ENCODE measurements at regions not wholly inside any gene's neighbourhood (a gene's known extent, or its start where the extent isn't known, plus 50 kb on each side); places are given as distances from the start of the nearest gene placed in this dataset.
"Not testable (repeated sequence)": the region's sequence is repeated elsewhere in the genome, so short reads cannot be mapped to it uniquely, and the experiment has no call there.

DNA sequence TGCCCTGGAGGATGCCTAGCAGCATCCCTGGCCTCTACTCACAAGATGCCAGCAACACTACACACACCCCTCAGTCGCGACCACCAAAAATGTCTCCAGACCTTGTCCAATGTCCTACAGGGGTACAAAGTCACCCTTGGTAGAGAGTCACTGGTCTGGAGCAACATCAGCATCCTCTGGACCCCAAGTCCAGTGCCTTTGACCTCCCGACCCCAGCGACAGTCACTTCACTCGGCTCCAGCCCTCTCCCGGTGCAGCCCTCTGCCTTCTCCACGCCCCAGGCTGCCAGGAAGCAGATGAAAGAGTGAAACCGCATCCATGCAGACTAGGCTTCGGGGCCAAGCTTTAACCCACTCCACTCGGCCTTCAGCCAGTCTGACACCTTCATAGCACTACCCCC lies 92.0 kb upstream of the SRSF6 start:
- no peak for DNase-seq (ENCODE audit: low read depth)

DNA sequence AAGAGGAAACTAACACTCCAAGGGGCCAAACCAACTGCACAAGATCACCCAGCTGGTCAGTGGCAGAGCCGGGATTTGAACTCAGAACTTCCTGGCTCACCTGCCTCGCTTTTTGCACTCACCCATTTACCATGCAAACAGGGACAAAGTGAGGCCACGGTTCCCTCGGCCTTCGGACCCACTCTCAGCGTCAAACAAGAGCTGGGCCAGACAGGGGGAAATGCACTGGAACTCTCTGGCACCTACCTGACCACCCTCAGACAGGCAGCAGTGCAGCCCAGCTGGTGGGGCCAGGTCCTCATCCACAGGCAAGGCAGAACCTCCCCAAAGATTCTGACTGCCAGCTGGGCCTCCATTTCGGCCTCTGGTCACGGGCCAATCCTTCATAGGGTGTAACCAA lies 93.7 kb upstream of the SRSF6 start:
- no peak for DNase-seq (ENCODE audit: low read depth)

DNA sequence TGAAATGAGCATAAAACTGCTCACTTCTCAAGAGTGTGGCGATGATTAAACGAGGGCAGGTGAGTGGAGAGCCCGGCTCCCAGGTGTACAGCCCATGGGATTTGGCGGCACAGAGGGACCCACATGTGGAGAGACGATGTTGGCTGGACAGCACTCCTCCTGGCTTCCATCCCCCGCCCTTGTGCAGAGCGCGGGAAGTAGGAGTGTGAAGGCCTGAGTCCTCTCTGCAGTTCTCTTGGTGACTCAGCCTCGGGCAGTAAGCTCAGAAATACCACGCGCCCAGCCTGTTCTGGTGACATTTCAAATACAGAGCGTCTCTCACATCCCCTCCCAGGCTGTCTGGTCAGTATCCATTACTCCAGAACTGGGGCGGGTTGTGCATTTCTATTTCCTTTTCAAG lies 94.2 kb upstream of the SRSF6 start:
- no peak for DNase-seq (ENCODE audit: low read depth)

DNA sequence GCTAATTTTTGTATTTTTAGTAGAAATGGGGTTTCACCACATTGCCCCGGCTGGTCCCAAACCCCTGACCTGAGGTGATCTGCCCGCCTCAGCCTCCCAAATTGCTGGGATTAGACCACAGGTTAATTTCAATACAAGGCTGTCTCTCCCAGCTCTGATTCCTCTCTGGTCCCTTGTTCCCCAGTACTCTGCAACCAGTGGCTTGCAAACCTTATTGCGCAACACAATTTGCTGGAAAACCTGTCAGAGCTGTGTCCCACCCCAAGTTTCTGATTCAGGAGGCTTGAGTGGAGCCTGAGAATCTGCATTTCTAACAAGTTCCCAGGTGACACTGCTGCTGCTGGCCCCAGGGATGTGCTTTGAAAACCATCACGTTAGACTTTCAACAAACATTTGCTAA lies 96.2 kb upstream of the SRSF6 start:
- DNase-seq (ENCODE audit: low read depth), result no peak

DNA sequence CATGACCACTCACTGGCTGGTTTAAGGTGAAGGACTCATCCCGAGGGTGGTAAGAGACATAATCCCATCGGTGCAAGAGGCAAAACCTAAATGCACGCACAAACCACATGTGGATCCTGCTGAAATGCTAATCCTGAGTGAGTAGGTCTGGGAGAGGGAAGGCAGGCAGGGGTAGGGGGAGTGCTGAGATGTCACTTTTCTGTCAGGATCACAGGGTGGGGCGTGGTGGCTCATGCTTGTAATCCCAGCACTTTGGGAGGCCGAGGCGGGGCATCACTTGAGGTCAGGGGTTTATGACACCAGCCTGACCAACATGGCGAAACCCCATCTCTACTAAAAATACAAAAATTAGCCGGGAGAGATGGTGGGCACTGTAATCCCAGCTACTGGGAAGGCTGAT lies 97.7 kb upstream of the SRSF6 start:
- no peak for DNase-seq (ENCODE audit: low read depth)

DNA sequence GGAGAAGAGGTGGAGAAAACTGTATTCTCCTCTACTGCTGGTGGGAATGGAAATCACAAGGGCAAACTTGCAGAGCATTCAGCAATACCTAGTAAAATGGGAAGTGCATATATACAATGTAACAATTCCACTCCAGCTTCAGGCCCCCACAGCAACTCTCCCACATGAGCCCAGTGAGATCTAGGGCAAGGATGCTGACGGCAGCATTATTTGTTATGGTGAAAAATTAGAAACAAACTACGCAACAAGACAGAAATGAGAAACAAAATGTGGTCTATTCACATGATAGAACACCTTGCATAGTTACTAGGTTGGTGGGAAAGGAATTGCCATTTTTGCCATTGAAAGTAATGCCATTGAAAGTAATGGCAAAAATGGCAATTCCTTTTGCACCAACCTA lies 98.9 kb upstream of the SRSF6 start:
- no peak for DNase-seq (ENCODE audit: low read depth)

DNA sequence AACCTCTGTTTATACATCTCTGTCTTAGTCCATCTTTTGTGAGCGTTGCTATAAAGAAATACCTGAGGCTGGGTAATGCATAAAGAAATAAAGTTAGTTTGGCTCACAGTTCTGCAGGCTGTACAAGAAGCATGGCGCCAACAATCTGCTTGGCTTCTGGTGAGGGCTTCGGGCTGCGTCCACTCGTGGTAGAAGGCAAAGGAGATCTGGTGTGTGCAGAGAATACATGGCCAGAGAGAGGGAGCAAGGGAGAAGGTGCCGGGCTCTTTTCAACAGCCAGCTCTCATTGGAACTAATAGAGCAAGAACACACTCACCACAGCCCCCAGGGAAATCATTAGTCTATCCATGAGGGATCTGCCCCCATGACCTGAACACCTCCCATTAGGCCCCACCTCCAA lies 100.3 kb upstream of the SRSF6 start:
- no peak for DNase-seq (ENCODE audit: low read depth)

DNA sequence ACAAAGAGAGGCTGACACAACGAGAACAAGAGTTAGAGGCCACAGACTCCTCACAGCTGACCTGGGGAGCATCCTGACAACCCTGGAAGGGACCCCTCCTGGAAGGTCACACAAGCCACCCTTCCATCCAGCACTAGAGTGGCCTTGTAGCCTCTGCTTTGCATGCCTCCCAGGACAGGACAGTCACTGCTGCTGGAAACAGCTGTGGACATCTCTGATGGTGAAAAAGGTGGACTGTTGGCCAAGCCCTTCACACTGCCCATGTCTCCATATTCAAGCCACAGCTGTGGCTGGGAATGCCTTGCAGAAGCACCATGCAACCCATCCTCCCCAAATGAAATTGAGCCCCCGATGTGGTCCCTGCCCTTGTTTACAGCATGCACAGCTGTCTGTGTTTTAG lies 102.1 kb upstream of the SRSF6 start:
- no peak for DNase-seq (ENCODE audit: low read depth)

DNA sequence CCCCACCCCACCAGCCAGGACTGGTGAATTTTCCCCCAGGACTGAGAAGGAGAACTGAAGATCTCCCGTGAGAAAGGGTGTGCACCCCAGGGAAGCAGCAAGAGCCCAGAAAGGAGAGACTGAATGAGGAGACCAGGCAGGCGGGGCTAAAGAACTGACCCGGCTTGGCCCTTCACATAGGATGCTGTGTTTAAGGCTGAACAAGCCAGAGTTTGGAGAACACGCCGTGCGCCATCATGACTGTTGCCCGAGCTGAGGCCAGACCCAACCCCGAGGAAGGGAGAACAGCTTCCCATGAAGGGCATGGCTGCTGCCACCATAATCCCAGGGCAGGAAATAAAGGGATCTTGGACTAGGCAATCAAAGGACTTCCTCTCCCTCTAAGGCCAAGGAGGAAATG lies 104.7 kb upstream of the SRSF6 start:
- DNase-seq (ENCODE audit: low read depth), result no peak

DNA sequence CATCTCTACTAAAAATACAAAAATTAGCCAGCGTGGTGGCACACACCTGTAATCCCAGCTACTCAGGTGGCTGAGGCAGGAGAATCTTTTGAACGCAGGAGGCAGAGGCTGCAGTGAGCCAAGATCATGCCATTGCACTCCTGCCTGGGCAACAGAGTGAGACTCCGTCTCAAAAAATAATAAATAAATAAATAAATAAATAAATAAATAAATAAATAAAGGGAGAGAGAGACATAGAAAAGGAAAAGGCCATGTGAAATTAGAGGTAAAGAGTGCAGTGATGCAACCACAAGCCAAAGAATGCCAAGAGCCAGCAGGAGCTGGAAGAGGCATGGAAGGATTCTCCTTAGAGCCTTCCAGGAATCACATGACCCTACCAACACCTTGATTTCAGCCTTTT lies 107.0 kb upstream of the SRSF6 start:
- DNase-seq (ENCODE audit: low read depth), result not testable (repeated sequence)

DNA sequence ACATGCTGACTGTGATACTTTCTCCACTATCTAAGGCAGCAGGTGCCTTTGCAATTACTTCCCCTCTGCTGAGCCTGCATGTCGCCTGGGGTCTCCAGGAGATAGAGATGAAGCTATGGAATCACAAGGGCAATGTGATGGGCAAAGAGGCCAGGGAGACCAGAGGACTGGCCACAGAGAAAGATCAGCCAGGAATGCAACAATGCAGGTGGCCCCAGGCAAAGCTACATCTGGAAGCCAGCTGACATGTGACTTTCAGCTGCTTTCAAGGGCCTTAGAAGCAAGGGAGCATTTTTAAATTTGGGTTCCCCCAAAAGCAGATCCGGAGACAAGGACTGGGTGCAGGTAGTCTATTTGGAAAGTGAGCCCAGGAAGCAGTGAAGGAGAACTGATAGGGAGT lies 107.9 kb upstream of the SRSF6 start:
- no peak for DNase-seq (ENCODE audit: low read depth)

DNA sequence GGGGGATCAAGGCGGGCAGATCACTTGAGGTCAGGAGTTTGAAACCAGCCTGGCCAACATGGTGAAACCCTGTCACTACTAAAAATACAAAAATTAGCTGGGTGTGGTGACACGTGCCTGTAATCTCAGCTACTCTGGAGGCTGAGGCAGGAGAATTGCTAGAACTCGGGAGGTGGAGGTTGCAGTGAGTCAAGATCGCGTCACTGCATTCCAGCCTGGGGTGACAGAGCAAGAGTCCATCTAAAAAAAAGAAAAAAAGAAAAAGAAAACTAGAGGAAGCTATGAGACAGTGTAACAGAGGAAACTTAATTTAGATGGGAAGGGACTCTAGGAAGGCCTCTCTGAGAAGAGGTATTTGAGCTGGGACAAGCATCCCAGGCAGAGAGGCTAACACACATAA lies 109.9 kb upstream of the SRSF6 start:
- DNase-seq (ENCODE audit: low read depth), result not testable (repeated sequence)

DNA sequence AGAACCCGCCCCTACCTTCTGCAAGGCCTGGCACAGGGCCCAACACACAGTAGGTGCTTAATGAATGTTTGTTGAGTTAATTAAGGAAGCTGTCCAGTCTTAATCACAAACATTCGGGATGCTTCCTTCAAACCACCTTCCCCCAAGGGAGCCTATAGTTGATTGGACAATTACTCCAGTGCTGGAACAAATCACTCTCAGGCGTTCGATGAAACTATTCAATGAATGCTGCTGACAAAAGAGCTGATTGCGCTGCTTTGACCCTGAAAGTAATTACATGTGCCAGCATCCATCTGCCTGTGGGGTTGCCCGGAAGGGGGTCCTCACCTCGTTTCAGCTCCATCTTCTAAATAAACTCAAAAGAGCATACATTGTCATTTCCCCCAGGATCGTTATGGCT lies 112.0 kb upstream of the SRSF6 start:
- DNase-seq (ENCODE audit: low read depth), result no peak

DNA sequence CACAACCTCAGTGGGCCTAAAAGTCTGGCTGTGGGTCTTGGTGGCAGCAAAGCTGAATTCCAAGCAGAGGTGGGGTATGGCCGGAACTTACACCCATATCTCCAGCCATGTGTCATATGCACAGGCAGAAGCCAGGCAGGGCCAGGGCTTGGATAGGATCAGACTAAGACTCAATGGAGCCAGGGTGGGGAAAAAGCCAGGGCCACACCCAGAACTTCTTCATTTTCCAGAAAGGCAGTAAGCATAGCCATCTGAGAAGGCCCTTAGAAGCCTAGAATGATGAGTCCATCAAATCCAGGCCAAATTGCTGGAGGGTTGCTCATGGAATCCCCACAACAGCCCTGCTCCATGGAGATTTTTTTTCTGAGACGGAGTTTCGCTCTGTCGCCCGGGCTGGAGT lies 116.2 kb upstream of the SRSF6 start:
- no peak for DNase-seq (ENCODE audit: low read depth)

DNA sequence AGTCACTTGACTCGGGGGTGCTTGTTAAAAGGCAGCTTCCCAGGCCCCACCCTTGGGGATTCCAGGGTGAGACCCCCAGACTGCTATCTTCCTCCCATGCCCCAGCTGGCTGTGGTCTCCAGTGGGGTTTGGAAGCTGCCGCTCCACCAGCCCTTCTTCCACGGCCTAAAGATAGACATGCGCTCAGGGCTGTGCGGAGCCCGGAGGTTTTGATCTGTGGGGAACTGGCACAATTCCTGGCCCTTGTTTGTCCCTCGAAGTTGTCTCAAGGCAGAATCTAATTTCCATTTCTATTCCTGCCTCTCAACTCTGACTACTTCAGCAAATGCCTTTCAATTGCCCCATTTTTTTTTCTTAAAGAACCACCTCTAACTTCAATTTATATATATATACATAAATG lies 120.7 kb upstream of the SRSF6 start:
- DNase-seq (ENCODE audit: low read depth), result no peak

DNA sequence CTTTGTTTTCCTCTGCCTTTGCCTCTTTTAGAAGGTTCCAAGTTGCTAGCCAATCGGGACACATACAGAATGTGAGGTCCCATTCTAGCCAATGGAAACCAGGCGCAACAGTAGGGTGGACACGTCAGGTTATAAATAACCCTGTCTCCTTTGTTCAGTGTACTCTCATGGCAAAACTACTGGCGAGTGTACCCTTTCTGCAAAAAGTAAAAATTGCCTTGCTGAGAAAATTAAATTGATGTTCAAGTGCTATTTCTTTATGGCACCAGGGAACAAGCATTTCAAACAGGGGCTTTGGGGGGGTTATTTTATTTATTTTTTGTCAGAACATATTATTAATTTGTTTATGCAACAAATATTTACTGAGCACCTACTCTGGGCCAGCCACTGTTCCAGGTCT lies 123.6 kb upstream of the SRSF6 start:
- no peak for DNase-seq (ENCODE audit: low read depth)

DNA sequence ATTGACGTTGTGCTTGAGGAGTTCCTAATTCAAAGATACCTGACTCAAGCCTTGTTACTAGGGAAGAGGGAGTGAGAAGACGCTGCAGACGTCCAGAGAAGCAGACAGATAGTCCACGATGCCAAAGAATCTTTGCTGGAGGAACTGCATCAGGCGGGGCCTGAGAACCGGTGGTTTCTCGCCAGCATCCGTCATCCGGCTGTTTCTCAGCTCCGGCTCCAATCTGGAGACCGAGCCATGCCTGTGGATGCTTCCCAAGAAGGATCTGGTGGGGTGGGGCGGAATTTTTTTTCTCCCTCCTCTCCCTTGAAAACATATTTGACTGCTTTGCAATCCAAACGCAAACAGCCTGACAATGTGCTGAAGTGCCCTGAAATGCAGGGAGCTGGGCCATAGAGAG lies 125.8 kb upstream of the SRSF6 start:
- peak; percentile 32 for DNase-seq (ENCODE audit: low read depth)

DNA sequence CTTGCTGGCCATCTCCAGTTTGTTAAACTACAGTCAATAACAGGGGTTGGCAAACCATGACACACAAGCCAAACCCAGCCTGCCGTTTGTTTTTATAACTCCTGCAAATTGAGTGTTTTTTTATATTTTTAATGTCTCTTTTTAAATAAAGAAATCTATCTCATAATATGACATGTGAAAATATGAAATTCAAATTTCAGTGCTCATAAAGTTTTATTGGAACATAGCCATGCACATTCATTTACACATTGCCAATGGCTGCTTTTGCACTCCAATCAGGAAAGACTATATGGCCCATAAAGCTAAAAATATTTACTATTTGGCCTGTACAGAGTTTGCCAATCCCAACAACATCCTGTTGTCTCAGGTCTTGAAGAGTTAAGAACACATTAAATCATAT lies 129.0 kb upstream of the SRSF6 start:
- no peak for DNase-seq (ENCODE audit: low read depth)

DNA sequence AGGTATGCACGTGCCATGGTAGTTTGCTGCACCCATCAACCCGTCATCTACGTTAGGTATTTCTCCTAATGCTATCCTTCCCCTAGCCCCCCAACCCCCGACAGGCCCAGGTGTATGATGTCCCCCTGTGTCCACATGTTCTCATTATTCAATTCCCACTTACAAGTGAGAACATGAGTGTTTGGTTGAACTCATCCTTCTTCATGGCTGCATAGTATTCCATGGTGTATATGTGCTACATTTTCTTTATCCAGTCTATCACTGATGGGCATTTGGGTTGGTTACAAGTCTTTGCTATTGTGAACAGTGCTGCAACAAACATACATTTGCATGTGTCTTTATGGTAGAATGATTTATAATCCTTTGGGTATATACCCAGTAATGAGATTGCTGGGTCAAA lies 130.5 kb upstream of the SRSF6 start:
- DNase-seq (ENCODE audit: low read depth), result not testable (repeated sequence)

DNA sequence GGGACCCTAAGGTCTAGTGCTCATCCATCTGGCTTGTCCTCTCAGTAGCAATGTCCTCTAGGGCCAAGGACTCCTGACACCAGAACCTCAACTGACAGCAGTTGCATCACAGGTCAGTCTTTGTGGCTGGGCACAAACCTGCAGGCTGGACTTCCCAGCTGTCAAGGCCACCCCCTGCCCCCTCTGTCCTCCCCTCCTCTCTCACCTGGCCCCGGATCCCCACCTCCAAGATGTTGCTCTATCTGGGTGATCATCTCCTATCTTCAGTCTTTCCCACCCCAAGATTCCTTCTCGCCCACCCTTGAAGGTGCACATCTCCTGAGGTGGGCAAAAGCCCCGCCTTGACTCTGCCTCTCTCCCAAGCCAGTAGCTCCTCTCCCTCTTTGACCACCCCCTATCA lies 131.8 kb upstream of the SRSF6 start:
- no peak for DNase-seq (ENCODE audit: low read depth)

DNA sequence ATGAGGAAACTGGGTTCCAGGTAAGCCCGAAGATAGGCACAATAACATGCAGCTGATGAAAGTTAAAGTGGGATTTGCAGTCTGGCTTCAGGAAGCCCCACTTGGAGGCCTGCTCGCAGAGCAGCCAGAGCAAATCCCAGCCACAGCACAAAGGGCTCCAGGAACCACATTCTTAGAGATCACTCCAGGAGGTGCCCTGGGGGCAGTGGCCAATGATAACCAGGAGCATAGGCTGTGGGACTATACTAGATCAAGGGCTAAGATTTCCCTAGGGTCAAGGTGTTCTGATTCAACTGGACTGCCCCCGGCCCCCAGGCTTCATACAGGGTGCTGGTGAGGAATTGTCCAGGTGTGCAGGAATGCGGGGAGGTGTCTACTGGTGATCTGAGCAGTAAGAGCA lies 133.9 kb upstream of the PTPRT start:
- no peak for DNase-seq (ENCODE audit: low read depth)

DNA sequence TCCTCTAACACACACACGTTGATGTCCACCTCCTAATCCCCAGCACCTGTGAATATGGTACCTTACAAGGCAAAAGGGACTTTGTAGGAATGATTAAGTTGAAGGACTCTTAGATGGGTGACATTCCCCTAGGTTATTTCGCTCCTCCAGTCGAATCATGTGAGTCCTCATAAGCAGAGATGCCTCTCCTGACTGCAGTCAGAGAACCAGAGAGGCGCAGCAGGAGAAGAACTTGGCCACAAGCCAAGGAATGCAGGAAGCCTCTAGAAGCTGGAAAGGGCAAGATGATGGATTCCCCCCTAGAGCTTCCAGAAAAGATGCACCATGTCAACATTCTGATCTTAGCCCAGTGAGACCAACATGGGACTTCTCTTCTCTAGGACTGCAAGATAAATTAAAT lies 133.1 kb upstream of the PTPRT start:
- DNase-seq (ENCODE audit: low read depth), result no peak

DNA sequence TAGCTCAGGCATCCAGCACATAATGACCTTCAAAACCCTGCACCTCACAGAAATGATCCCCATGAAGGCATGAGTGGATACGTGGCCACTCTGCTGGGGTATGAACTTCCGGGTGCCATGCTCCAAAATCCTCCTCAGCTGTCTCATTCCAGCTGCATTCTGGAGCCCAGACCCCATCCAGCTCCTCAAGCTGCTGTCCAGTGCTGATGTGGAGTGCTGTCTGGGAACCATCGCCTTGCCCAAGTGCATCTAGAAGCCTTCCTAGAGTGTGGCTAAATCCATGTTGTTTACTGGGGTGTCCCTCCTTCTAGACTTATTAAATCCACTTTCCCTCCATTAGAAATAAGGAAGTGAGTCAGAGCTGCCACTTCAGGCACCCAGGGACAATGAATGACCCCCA lies 130.8 kb upstream of the PTPRT start:
- no peak for DNase-seq (ENCODE audit: low read depth)

DNA sequence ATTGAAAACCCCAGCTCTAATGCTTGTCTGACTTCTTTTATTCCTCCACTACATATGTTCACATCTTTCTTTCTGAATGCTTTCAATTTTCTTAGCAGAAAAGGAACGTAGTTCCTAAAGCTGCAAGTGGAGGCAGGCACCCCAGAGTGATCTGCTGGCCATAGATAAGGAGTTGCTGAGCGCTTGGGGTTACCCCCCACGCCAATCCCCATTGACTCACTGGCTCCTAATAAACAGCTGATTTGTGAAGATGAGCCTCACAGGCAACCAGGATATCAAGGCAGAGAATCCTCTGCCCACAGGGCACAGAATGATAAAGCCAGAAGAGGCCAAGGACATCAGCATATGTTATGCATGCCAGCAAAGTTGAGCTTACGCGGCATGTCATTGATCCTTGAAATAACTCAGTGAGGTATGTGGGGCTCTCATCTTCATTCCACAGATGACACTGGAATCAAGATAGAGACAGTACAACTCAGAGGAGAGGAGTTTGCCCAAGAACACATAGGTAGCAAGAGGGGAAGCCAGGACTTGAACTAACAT lies 129.1 kb upstream of the PTPRT start:
- DNase-seq (ENCODE audit: low read depth), result no peak

DNA sequence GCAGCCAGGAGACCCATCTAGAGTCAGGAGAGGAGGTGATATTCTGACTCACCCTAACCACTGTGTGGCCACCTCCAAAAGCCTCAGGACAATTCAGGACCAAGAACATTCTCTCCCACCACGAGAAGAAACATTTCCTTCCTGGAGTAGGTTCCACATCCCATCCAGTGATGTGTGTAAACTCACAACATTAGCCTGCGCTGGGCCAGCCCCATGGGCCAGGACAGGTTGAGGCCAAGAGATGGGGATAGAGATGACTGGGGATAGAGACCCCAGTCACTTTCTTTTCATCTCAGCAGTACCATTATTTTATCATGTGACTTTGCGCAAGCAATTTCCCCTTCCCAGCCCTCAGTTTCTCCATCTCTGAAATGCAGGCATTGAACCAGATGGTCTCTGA lies 126.6 kb upstream of the PTPRT start:
- DNase-seq (ENCODE audit: low read depth), result no peak

Measured in forelimb muscle (tissue), 1 donor.